Stromal cell of bone marrow (primary cell): ENCODE measurements at regions not wholly inside any gene's neighbourhood (a gene's known extent, or its start where the extent isn't known, plus 50 kb on each side); places are given as distances from the start of the nearest gene placed in this dataset.
A peak's percentile ranks its signal among the peaks of the same experiment; 100 is the strongest.

Experiments
- DNase-seq: peaks from one replicate; pipeline ENCODE4 v3.0.0-alpha.2; 2012; ENCODE audit warnings: low read depth

- no peak for DNase-seq
Measured at GRCh38 chr10:36373424-36374096, 731.5 kb upstream of the FZD8 start.

- no peak for DNase-seq
Measured at GRCh38 chr10:36367362-36367761, 725.3 kb upstream of the FZD8 start.

GRCh38 chr10:36366843-36367242, 724.7 kb upstream of the FZD8 start:
- DNase-seq, result no peak

GRCh38 chr10:36366065-36366464, 724.0 kb upstream of the FZD8 start:
- no peak for DNase-seq

- no peak for DNase-seq
Measured at GRCh38 chr10:36362257-36362656, 720.2 kb upstream of the FZD8 start.

GRCh38 chr10:36358736-36359135, 716.6 kb upstream of the FZD8 start:
- DNase-seq, result no peak

GRCh38 chr10:36354633-36355032, 712.5 kb upstream of the FZD8 start:
- no peak for DNase-seq

- DNase-seq, result no peak
Measured at GRCh38 chr10:36351159-36351558, 709.1 kb upstream of the FZD8 start.

- DNase-seq, result peak; percentile 77
Measured at GRCh38 chr10:36349445-36350078, 707.5 kb upstream of the FZD8 start.

- DNase-seq, result no peak
Measured at GRCh38 chr10:36345807-36346206, 703.7 kb upstream of the FZD8 start.

- DNase-seq, result no peak
Measured at GRCh38 chr10:36345175-36345533, 703.1 kb upstream of the FZD8 start.

GRCh38 chr10:36344240-36345174, 702.4 kb upstream of the FZD8 start:
- DNase-seq, result peak; percentile 25

GRCh38 chr10:36342781-36343180, 700.7 kb upstream of the FZD8 start:
- no peak for DNase-seq

GRCh38 chr10:36341471-36341870, 699.4 kb upstream of the FZD8 start:
- no peak for DNase-seq

- no peak for DNase-seq
Measured at GRCh38 chr10:36336315-36336714, 694.2 kb upstream of the FZD8 start.

GRCh38 chr10:36333446-36333845, 691.4 kb upstream of the FZD8 start:
- no peak for DNase-seq

- DNase-seq, result no peak
Measured at GRCh38 chr10:36332926-36333325, 690.8 kb upstream of the FZD8 start.

GRCh38 chr10:36331121-36331520, 689.0 kb upstream of the FZD8 start:
- DNase-seq, result no peak

GRCh38 chr10:36325815-36326214, 683.7 kb upstream of the FZD8 start:
- DNase-seq, result no peak

- DNase-seq, result no peak
Measured at GRCh38 chr10:36324831-36325230, 682.7 kb upstream of the FZD8 start.

GRCh38 chr10:36313142-36313541, 671.0 kb upstream of the FZD8 start:
- no peak for DNase-seq

GRCh38 chr10:36303896-36304295, 661.8 kb upstream of the FZD8 start:
- no peak for DNase-seq

- DNase-seq, result no peak
Measured at GRCh38 chr10:36302086-36302485, 660.0 kb upstream of the FZD8 start.
